Astrocyte (in vitro differentiated cells and primary cell): ENCODE measurements at regions not wholly inside any gene's neighbourhood (a gene's known extent, or its start where the extent isn't known, plus 50 kb on each side); places are given as distances from the start of the nearest gene placed in this dataset.
A peak's percentile ranks its signal among the peaks of the same experiment; 100 is the strongest.
"Not testable (repeated sequence)": the region's sequence is repeated elsewhere in the genome, so short reads cannot be mapped to it uniquely, and the experiment has no call there.

Experiments
- DNase-seq: peaks from one replicate; pipeline ENCODE4 v3.0.0-alpha.2; 2010; ENCODE audit warnings: low read depth
- FAIRE-seq: peaks from 2 replicates; lab custom pipeline; 2011; peaks lifted over from hg19 to GRCh38; lab: Jason Lieb, UNC
- H2AFZ ChIP-seq: 2 replicates; pipeline ENCODE4 v1.6.0; 2012; ENCODE audit warnings: low read depth, low read length, inconsistent platforms
- H3K27ac ChIP-seq: 2 replicates; pipeline ENCODE4 v1.5.1; 2011; ENCODE audit warnings: low read depth, low read length, inconsistent platforms
- H3K27me3 ChIP-seq: 2 replicates; pipeline ENCODE4 v1.6.0; 2011; ENCODE audit warnings: low read length, inconsistent platforms; ENCODE audit not compliant: insufficient read depth
- H3K36me3 ChIP-seq: 2 replicates; pipeline ENCODE4 v1.5.1; 2011; ENCODE audit warnings: low read length, inconsistent platforms; ENCODE audit not compliant: insufficient read depth
- H3K4me1 ChIP-seq: 2 replicates; pipeline ENCODE4 v1.5.1; 2011; ENCODE audit warnings: low read length, inconsistent platforms; ENCODE audit not compliant: insufficient read depth
- H3K4me2 ChIP-seq: 2 replicates; pipeline ENCODE4 v1.6.0; 2012; ENCODE audit warnings: low read length, inconsistent platforms
- H3K4me3 ChIP-seq: 2 replicates; pipeline ENCODE4 v1.5.1; 2011; ENCODE audit warnings: low read depth, mild to moderate bottlenecking, low read length, inconsistent platforms; ENCODE audit not compliant: insufficient read depth
- H3K79me2 ChIP-seq: 2 replicates; pipeline ENCODE4 v1.6.0; 2012; ENCODE audit warnings: mild to moderate bottlenecking, low read length, inconsistent platforms; ENCODE audit not compliant: insufficient read depth
- H3K9ac ChIP-seq: 2 replicates; pipeline ENCODE4 v1.6.0; 2012; ENCODE audit warnings: mild to moderate bottlenecking, low read length, inconsistent platforms
- H3K9me3 ChIP-seq: 2 replicates; pipeline ENCODE4 v1.5.1; 2012; ENCODE audit warnings: low read depth, mild to moderate bottlenecking, low read length, inconsistent platforms; ENCODE audit not compliant: insufficient read depth
- H4K20me1 ChIP-seq: 2 replicates; pipeline ENCODE4 v1.6.0; 2012; ENCODE audit warnings: low read length, inconsistent platforms; ENCODE audit not compliant: insufficient read depth
- H3K27ac Mint-ChIP-seq: one replicate; pipeline ENCODE4 v1.8.0; 2021; ENCODE audit warnings: mild to moderate bottlenecking, mixed read lengths; ENCODE audit not compliant: unreplicated experiment
- H3K27me3 Mint-ChIP-seq: one replicate; pipeline ENCODE4 v1.8.0; 2021; ENCODE audit warnings: low read depth, mixed read lengths; ENCODE audit not compliant: unreplicated experiment
- H3K36me3 Mint-ChIP-seq: one replicate; pipeline ENCODE4 v1.8.0; 2021; ENCODE audit warnings: low read depth, mixed read lengths; ENCODE audit not compliant: unreplicated experiment
- H3K4me1 Mint-ChIP-seq: one replicate; pipeline ENCODE4 v1.8.0; 2021; ENCODE audit warnings: low read depth, mixed read lengths; ENCODE audit not compliant: unreplicated experiment
- H3K4me3 Mint-ChIP-seq: one replicate; pipeline ENCODE4 v1.8.0; 2021; ENCODE audit warnings: mild to moderate bottlenecking, moderate library complexity, mixed read lengths; ENCODE audit not compliant: unreplicated experiment
- H3K9me3 Mint-ChIP-seq: one replicate; pipeline ENCODE4 v1.8.0; 2021; ENCODE audit warnings: mild to moderate bottlenecking, mixed read lengths; ENCODE audit not compliant: unreplicated experiment
- CTCF ChIP-seq: IDR thresholded peaks from 2 replicates; pipeline ENCODE4 v1.5.1; 2011; ENCODE audit warnings: low read depth, mild to moderate bottlenecking, inconsistent platforms, low read length, moderate library complexity; ENCODE audit not compliant: insufficient read depth
- EZH2 ChIP-seq: IDR thresholded peaks from 2 replicates; pipeline ENCODE4 v1.6.1; 2012; ENCODE audit warnings: mild to moderate bottlenecking, low read length, inconsistent platforms; ENCODE audit not compliant: insufficient read depth

- Histone ChIP-seq H3K4me1 (no peaks in the 10 kb centered on the region), H3K9ac (no peak overlapping the region), H3K27ac (no peak overlapping the region), H2AFZ (no peak overlapping the region), H3K79me2 (no peaks in the 10 kb centered on the region), H3K27me3 (no peaks in the 10 kb centered on the region), H3K9me3 (no peaks in the 10 kb centered on the region), H3K4me3 (no peak overlapping the region), H3K36me3 (no peaks in the 10 kb centered on the region), H3K4me2 (no peak overlapping the region), H4K20me1 (no peaks in the 10 kb centered on the region)
- TF ChIP-seq CTCF (no peak), EZH2 (no peak)
- no peaks in the 10 kb centered on the region for H3K36me3 Mint-ChIP-seq
- no peaks in the 10 kb centered on the region for H3K27me3 Mint-ChIP-seq
- H3K4me3 Mint-ChIP-seq, result no peak overlapping the region
- H3K4me1 Mint-ChIP-seq, result no peaks in the 10 kb centered on the region
- no peak overlapping the region for H3K27ac Mint-ChIP-seq
- no peak for DNase-seq
- FAIRE-seq, result no peak
- no peaks in the 10 kb centered on the region for H3K9me3 Mint-ChIP-seq
Observed at GRCh38 chr1:196121181-196121580, 487.1 kb downstream of the KCNT2 start.

GRCh38 chr1:196115646-196116045, 492.6 kb downstream of the KCNT2 start:
- H4K20me1 ChIP-seq, result no peaks in the 10 kb centered on the region
- Mint-ChIP-seq H3K4me3 (no peak overlapping the region), H3K27ac (no peak overlapping the region), H3K36me3 (no peaks in the 10 kb centered on the region), H3K9me3 (no peaks in the 10 kb centered on the region), H3K27me3 (no peaks in the 10 kb centered on the region), H3K4me1 (no peaks in the 10 kb centered on the region)
- H3K4me3 ChIP-seq, result no peak overlapping the region
- H3K9me3 ChIP-seq, result no peaks in the 10 kb centered on the region
- no peak overlapping the region for H2AFZ ChIP-seq
- H3K4me2 ChIP-seq, result no peak overlapping the region
- no peak for FAIRE-seq
- H3K4me1 ChIP-seq, result no peaks in the 10 kb centered on the region
- DNase-seq, result peak; percentile 89
- H3K27me3 ChIP-seq, result no peaks in the 10 kb centered on the region
- no peak for TF ChIP-seq CTCF
- TF ChIP-seq EZH2, result no peak
- H3K36me3 ChIP-seq, result no peaks in the 10 kb centered on the region
- no peaks in the 10 kb centered on the region for H3K79me2 ChIP-seq
- H3K27ac ChIP-seq, result no peak overlapping the region
- no peak overlapping the region for H3K9ac ChIP-seq

- no peak overlapping the region for H3K4me3 Mint-ChIP-seq
- no peak overlapping the region for H3K27ac Mint-ChIP-seq
- H4K20me1 ChIP-seq, result no peaks in the 10 kb centered on the region
- no peak overlapping the region for H2AFZ ChIP-seq
- H3K27ac ChIP-seq, result no peak overlapping the region
- no peak overlapping the region for H3K4me2 ChIP-seq
- no peaks in the 10 kb centered on the region for H3K4me1 Mint-ChIP-seq
- no peaks in the 10 kb centered on the region for H3K79me2 ChIP-seq
- H3K36me3 Mint-ChIP-seq, result no peaks in the 10 kb centered on the region
- H3K36me3 ChIP-seq, result no peaks in the 10 kb centered on the region
- H3K9ac ChIP-seq, result no peak overlapping the region
- FAIRE-seq (no peak), DNase-seq (peak; percentile 14)
- H3K27me3 Mint-ChIP-seq, result no peaks in the 10 kb centered on the region
- H3K4me1 ChIP-seq, result no peaks in the 10 kb centered on the region
- H3K4me3 ChIP-seq, result no peak overlapping the region
- no peaks in the 10 kb centered on the region for H3K9me3 Mint-ChIP-seq
- H3K9me3 ChIP-seq, result no peaks in the 10 kb centered on the region
- no peaks in the 10 kb centered on the region for H3K27me3 ChIP-seq
- no peak for TF ChIP-seq EZH2
- TF ChIP-seq CTCF, result no peak
Observed at GRCh38 chr1:196114193-196114592, 494.0 kb downstream of the KCNT2 start.

GRCh38 chr1:196108990-196109389, 499.2 kb downstream of the KCNT2 start:
- H3K27me3 Mint-ChIP-seq, H3K27me3 ChIP-seq, H3K4me3 Mint-ChIP-seq, H3K9me3 Mint-ChIP-seq, H3K36me3 ChIP-seq, DNase-seq, H3K4me3 ChIP-seq, FAIRE-seq, H3K9me3 ChIP-seq, H3K79me2 ChIP-seq, H3K4me1 Mint-ChIP-seq, H3K9ac ChIP-seq, H4K20me1 ChIP-seq, H3K27ac Mint-ChIP-seq, H3K27ac ChIP-seq, H3K4me2 ChIP-seq, H3K36me3 Mint-ChIP-seq, H2AFZ ChIP-seq, H3K4me1 ChIP-seq: not testable (repeated sequence)
